Testis (tissue), 2 donors: ENCODE measurements at regions not wholly inside any gene's neighbourhood (a gene's known extent, or its start where the extent isn't known, plus 50 kb on each side); places are given as distances from the start of the nearest gene placed in this dataset.

Experiments
- POLR2A ChIP-seq: fragments of 450-650 bp; IDR thresholded peaks from one replicate; pipeline ENCODE4 v1.6.1; 2017; ENCODE audit warnings: antibody characterized with exemption, mild to moderate bottlenecking, moderate library complexity
- TF ChIP-seq, protein P1 (sequence below), 3 experiments: fragments of 450-650 bp in 2 of 3; fragments of 200-600 bp in 1 of 3; sonication (generic) in 1 of 3; IDR thresholded peaks; one replicate each; pipeline ENCODE4 v1.5.1; 2016 to 2019; ENCODE audit warnings: antibody characterized with exemption in 3 of 3, mild to moderate bottlenecking in 2 of 3, moderate library complexity in 1 of 3

DNA sequence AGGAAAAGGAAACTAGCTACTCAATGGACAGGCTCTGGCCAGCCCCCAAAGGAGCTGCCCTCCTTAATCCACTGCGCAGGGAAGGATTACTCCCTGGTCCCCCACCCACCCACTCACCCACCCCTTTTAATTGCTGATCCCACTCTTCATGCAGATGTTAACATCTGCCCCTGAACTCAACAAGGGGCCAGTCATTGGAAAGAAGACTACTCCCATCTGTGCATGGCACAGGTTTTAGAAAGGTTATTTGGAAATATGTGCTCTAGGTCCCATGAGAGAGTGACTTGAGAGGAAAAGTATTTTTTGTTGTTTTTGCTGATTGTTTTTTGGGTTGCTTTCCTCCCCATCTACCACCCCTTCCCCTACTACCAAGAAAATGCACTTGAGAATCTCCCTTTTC, 94.4 kb upstream of the FGGY start:
- no peak for TF ChIP-seq POLR2A
- TF ChIP-seq, protein P1, sequence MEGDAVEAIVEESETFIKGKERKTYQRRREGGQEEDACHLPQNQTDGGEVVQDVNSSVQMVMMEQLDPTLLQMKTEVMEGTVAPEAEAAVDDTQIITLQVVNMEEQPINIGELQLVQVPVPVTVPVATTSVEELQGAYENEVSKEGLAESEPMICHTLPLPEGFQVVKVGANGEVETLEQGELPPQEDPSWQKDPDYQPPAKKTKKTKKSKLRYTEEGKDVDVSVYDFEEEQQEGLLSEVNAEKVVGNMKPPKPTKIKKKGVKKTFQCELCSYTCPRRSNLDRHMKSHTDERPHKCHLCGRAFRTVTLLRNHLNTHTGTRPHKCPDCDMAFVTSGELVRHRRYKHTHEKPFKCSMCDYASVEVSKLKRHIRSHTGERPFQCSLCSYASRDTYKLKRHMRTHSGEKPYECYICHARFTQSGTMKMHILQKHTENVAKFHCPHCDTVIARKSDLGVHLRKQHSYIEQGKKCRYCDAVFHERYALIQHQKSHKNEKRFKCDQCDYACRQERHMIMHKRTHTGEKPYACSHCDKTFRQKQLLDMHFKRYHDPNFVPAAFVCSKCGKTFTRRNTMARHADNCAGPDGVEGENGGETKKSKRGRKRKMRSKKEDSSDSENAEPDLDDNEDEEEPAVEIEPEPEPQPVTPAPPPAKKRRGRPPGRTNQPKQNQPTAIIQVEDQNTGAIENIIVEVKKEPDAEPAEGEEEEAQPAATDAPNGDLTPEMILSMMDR (IDR thresholded peaks at IDR 0.05) = no peak
